WERI-Rb-1 (cell line): ENCODE measurements at regions not wholly inside any gene's neighbourhood (a gene's known extent, or its start where the extent isn't known, plus 50 kb on each side); places are given as distances from the start of the nearest gene placed in this dataset.

Source experiments
- DNase-seq: peaks from one replicate; pipeline ENCODE4 v3.0.0-alpha.2; 2020
- H3K27ac ChIP-seq: fragments of 250-450 bp; sonication (Bioruptor Pico); 2 replicates; pipeline ENCODE4 v1.5.1; 2020; ENCODE audit warnings: mild to moderate bottlenecking, moderate library complexity
- H3K27me3 ChIP-seq: fragments of 250-450 bp; sonication (Bioruptor Pico); 2 replicates; pipeline ENCODE4 v1.5.1; 2021; ENCODE audit warnings: mild to moderate bottlenecking, low read depth, moderate library complexity; ENCODE audit not compliant: insufficient read depth, severe bottlenecking
- H3K36me3 ChIP-seq: fragments of 250-450 bp; sonication (Bioruptor Pico); 2 replicates; pipeline ENCODE4 v1.5.1; 2020; ENCODE audit warnings: mild to moderate bottlenecking, moderate library complexity
- H3K4me3 ChIP-seq: 2 replicates; pipeline ENCODE4 v1.5.1; 2011; ENCODE audit warnings: low read depth, mild to moderate bottlenecking, control low read depth, low read length
- H3K9me3 ChIP-seq: fragments of 250-450 bp; sonication (Bioruptor Pico); 2 replicates; pipeline ENCODE4 v1.5.1; 2021; ENCODE audit warnings: mild to moderate bottlenecking, moderate library complexity; ENCODE audit not compliant: severe bottlenecking
- TF ChIP-seq, protein P1 (sequence below): IDR thresholded peaks from 2 replicates; pipeline ENCODE4 v1.5.1; 2011; ENCODE audit warnings: low read depth, mild to moderate bottlenecking, control low read depth, inconsistent platforms, low read length

- Histone ChIP-seq H3K36me3 (no peaks in the 10 kb centered on the region), H3K27ac (no peak overlapping the region), H3K4me3 (no peak overlapping the region), H3K9me3 (peaks cover 5% of the 10 kb centered on the region), H3K27me3 (no peaks in the 10 kb centered on the region)
- TF ChIP-seq, protein P1, sequence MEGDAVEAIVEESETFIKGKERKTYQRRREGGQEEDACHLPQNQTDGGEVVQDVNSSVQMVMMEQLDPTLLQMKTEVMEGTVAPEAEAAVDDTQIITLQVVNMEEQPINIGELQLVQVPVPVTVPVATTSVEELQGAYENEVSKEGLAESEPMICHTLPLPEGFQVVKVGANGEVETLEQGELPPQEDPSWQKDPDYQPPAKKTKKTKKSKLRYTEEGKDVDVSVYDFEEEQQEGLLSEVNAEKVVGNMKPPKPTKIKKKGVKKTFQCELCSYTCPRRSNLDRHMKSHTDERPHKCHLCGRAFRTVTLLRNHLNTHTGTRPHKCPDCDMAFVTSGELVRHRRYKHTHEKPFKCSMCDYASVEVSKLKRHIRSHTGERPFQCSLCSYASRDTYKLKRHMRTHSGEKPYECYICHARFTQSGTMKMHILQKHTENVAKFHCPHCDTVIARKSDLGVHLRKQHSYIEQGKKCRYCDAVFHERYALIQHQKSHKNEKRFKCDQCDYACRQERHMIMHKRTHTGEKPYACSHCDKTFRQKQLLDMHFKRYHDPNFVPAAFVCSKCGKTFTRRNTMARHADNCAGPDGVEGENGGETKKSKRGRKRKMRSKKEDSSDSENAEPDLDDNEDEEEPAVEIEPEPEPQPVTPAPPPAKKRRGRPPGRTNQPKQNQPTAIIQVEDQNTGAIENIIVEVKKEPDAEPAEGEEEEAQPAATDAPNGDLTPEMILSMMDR = no peak
- no peak for DNase-seq
Observed at GRCh38 chr5:54882841-54883240, 102.6 kb downstream of the ESM1 start.

GRCh38 chr5:54882101-54882500, 103.3 kb downstream of the ESM1 start:
- peaks cover 5% of the 10 kb centered on the region for H3K9me3 ChIP-seq
- no peak overlapping the region for H3K4me3 ChIP-seq
- no peak for DNase-seq
- H3K27me3 ChIP-seq = no peaks in the 10 kb centered on the region
- H3K36me3 ChIP-seq = no peaks in the 10 kb centered on the region
- TF ChIP-seq, protein P1 = no peak
- no peak overlapping the region for H3K27ac ChIP-seq

DNA sequence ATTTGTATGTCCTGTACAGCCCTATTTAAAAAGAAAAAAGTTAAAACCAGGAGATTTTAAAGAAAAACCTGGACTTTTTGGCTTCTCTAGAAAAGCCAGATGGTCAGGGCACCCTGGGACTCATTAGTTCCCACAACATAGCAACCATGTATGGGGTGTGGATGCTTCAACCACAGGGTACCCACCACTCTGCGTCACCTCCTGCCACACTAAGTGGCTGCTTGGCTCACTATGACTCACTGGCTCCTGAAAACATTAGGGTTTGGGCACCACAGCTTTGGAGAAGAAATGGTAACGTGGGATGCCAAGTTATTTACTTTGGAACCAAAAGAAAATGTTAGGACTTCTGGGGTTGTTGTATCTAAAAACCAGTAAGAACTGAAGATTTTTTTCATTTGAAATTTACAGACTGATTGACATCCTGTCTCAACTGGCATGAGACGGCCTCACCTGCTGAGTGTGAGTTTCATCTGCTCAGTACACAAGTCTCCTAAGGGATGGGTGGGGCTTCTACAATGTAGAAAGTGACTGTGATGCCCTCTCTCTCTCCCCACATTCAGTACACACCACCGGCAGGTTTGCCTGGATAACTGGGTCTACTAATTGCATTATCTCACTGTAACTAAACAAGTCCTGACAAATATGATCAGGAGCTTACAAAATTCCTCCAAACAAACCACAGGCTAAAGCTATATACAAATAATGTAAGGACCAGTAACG, 103.9 kb downstream of the ESM1 start:
- H3K9me3 ChIP-seq = peaks cover 5% of the 10 kb centered on the region
- no peak for DNase-seq
- H3K27ac ChIP-seq = no peak overlapping the region
- H3K27me3 ChIP-seq = no peaks in the 10 kb centered on the region
- TF ChIP-seq, protein P1 = no peak
- no peaks in the 10 kb centered on the region for H3K36me3 ChIP-seq
- no peak overlapping the region for H3K4me3 ChIP-seq

GRCh38 chr5:54876976-54877375, 108.4 kb downstream of the ESM1 start:
- no peak for DNase-seq
- TF ChIP-seq, protein P1 = no peak
- Histone ChIP-seq H3K36me3 (no peaks in the 10 kb centered on the region), H3K4me3 (no peak overlapping the region), H3K27me3 (no peaks in the 10 kb centered on the region), H3K27ac (no peak overlapping the region), H3K9me3 (no peaks in the 10 kb centered on the region)

DNA sequence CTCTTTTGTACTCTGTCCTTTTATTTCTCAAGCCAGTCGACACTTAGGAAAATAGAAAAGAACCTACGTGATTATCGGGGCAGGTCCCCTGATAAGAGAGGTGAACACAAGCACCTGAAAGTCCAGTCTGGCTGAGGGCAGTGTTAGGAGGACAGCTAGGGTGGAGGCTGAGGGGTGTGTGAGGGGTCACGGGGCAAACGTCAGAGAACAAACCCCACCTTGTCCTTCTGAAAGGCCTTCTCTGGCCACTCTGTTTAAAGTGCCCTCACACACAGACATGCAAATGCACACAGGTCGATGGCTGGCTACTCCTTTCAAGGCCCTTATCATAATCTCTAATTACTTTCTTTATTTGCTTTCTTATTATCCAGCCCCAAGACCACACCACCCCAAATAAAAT, 108.8 kb downstream of the ESM1 start:
- Histone ChIP-seq H3K9me3 (no peaks in the 10 kb centered on the region), H3K4me3 (no peak overlapping the region), H3K36me3 (no peaks in the 10 kb centered on the region), H3K27me3 (no peaks in the 10 kb centered on the region), H3K27ac (no peak overlapping the region)
- TF ChIP-seq, protein P1 = no peak
- no peak for DNase-seq

DNA sequence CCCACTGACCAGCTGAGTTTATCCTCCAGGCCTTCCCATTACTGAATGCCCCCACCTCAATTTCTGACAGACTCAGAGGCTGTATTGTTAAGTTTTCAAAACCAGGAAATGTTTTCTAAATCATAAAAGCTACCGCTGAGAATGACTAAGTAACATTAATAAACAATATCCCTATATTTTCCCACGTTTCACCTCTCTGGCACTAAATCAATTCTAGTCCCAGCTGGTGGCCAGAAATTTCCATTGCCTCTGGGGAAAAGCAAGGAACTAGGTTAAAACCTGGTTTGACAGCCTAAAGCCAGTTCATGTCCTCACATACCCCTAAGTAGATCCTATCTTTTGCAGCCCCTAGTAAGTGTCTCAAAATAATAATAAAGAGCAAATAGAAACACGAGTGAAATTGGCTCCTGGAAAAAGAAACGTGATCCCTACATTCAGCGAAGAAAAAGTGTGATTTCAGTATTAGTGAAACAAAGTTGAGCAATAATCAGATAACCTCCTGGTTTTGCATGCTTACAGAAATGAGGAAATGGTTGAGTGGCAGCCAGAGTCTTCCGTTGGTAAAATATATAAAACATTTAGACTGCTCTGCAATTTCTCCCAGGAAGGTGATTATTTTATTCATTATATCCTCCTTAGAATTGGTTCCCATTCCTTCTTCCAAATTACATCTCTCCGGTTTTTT, 110.9 kb downstream of the ESM1 start:
- Histone ChIP-seq H3K4me3 (no peak overlapping the region), H3K36me3 (no peaks in the 10 kb centered on the region), H3K9me3 (no peaks in the 10 kb centered on the region), H3K27ac (no peak overlapping the region), H3K27me3 (no peaks in the 10 kb centered on the region)
- TF ChIP-seq, protein P1 = no peak
- DNase-seq = no peak
